ENCODE measurements at regions not wholly inside any gene's neighbourhood (a gene's known extent, or its start where the extent isn't known, plus 50 kb on each side); places are given as distances from the start of the nearest gene placed in this dataset.

- H3K27ac ChIP-seq (ENCODE audit: low read depth, low read length) = no peak overlapping the region
- H3K9me3 ChIP-seq (ENCODE audit: control insufficient read depth, insufficient read depth, low read length) = peaks cover 2% of the 10 kb centered on the region
- DNase-seq (ENCODE audit: low read depth in 4 of 6, low spot score in 6 of 6) = no peak
- H3K4me3 ChIP-seq (ENCODE audit: low read depth, low read length) = no peak overlapping the region
- no peaks in the 10 kb centered on the region for H3K27me3 ChIP-seq (ENCODE audit: control insufficient read depth, insufficient read depth, low read length)
- no CpG with 5 or more reads among the region's 3 CpGs for WGBS (ENCODE audit: insufficient coverage)
- H3K4me1 ChIP-seq (ENCODE audit: control insufficient read depth, insufficient read depth, low read length) = no peaks in the 10 kb centered on the region
- H3K36me3 ChIP-seq (ENCODE audit: control insufficient read depth, insufficient read depth, low read length) = no peaks in the 10 kb centered on the region
Observed at GRCh38 chr10:10780746-10781145, 236.9 kb upstream of the CELF2 start.

GRCh38 chr10:10782603-10783002, 235.1 kb upstream of the CELF2 start:
- WGBS (ENCODE audit: insufficient coverage) = 91% methylated on average over 3 of the region's 5 CpGs
- Histone ChIP-seq H3K27me3 (ENCODE audit: control insufficient read depth, insufficient read depth, low read length) (no peaks in the 10 kb centered on the region), H3K4me1 (ENCODE audit: control insufficient read depth, insufficient read depth, low read length) (no peaks in the 10 kb centered on the region), H3K9me3 (ENCODE audit: control insufficient read depth, insufficient read depth, low read length) (peaks cover 2% of the 10 kb centered on the region), H3K36me3 (ENCODE audit: control insufficient read depth, insufficient read depth, low read length) (no peaks in the 10 kb centered on the region), H3K4me3 (ENCODE audit: low read depth, low read length) (no peak overlapping the region), H3K27ac (ENCODE audit: low read depth, low read length) (no peak overlapping the region)
- DNase-seq (ENCODE audit: low read depth in 4 of 6, low spot score in 6 of 6) = no peak

- no peaks in the 10 kb centered on the region for H3K36me3 ChIP-seq (ENCODE audit: control insufficient read depth, insufficient read depth, low read length)
- H3K9me3 ChIP-seq (ENCODE audit: control insufficient read depth, insufficient read depth, low read length) = peaks cover 2% of the 10 kb centered on the region
- H3K4me1 ChIP-seq (ENCODE audit: control insufficient read depth, insufficient read depth, low read length) = no peaks in the 10 kb centered on the region
- no peak overlapping the region for H3K4me3 ChIP-seq (ENCODE audit: low read depth, low read length)
- no peak overlapping the region for H3K27ac ChIP-seq (ENCODE audit: low read depth, low read length)
- no peak for DNase-seq (ENCODE audit: low read depth in 4 of 6, low spot score in 6 of 6)
- no peaks in the 10 kb centered on the region for H3K27me3 ChIP-seq (ENCODE audit: control insufficient read depth, insufficient read depth, low read length)
Observed at GRCh38 chr10:10785627-10786026, 232.0 kb upstream of the CELF2 start.

GRCh38 chr10:10786109-10787090, 231.3 kb upstream of the CELF2 start:
- Histone ChIP-seq H3K27me3 (ENCODE audit: control insufficient read depth, insufficient read depth, low read length) (no peaks in the 10 kb centered on the region), H3K27ac (ENCODE audit: low read depth, low read length) (no peak overlapping the region), H3K9me3 (ENCODE audit: control insufficient read depth, insufficient read depth, low read length) (peaks cover 2% of the 10 kb centered on the region), H3K4me1 (ENCODE audit: control insufficient read depth, insufficient read depth, low read length) (no peaks in the 10 kb centered on the region), H3K36me3 (ENCODE audit: control insufficient read depth, insufficient read depth, low read length) (no peaks in the 10 kb centered on the region), H3K4me3 (ENCODE audit: low read depth, low read length) (no peak overlapping the region)
- no peak for DNase-seq (ENCODE audit: low read depth in 4 of 6, low spot score in 6 of 6)
- WGBS (ENCODE audit: insufficient coverage) = 82% methylated on average over 3 of the region's 7 CpGs

- Histone ChIP-seq H3K4me1 (ENCODE audit: control insufficient read depth, insufficient read depth, low read length) (no peaks in the 10 kb centered on the region), H3K4me3 (ENCODE audit: low read depth, low read length) (no peak overlapping the region), H3K27ac (ENCODE audit: low read depth, low read length) (no peak overlapping the region), H3K9me3 (ENCODE audit: control insufficient read depth, insufficient read depth, low read length) (peaks cover 2% of the 10 kb centered on the region), H3K27me3 (ENCODE audit: control insufficient read depth, insufficient read depth, low read length) (no peaks in the 10 kb centered on the region), H3K36me3 (ENCODE audit: control insufficient read depth, insufficient read depth, low read length) (no peaks in the 10 kb centered on the region)
- no peak for DNase-seq (ENCODE audit: low read depth in 4 of 6, low spot score in 6 of 6)
- 80% methylated on average over 1 of the region's 4 CpGs for WGBS (ENCODE audit: insufficient coverage)
Observed at GRCh38 chr10:10787586-10787985, 230.1 kb upstream of the CELF2 start.

GRCh38 chr10:10788761-10789160, 228.9 kb upstream of the CELF2 start:
- 63% methylated on average over 2 of the region's 4 CpGs for WGBS (ENCODE audit: insufficient coverage)
- no peak for DNase-seq (ENCODE audit: low read depth in 4 of 6, low spot score in 6 of 6)
- Histone ChIP-seq H3K4me1 (ENCODE audit: control insufficient read depth, insufficient read depth, low read length) (no peaks in the 10 kb centered on the region), H3K4me3 (ENCODE audit: low read depth, low read length) (no peak overlapping the region), H3K27ac (ENCODE audit: low read depth, low read length) (no peak overlapping the region), H3K27me3 (ENCODE audit: control insufficient read depth, insufficient read depth, low read length) (no peaks in the 10 kb centered on the region), H3K9me3 (ENCODE audit: control insufficient read depth, insufficient read depth, low read length) (peaks cover 2% of the 10 kb centered on the region), H3K36me3 (ENCODE audit: control insufficient read depth, insufficient read depth, low read length) (no peaks in the 10 kb centered on the region)

GRCh38 chr10:10791869-10792268, 225.8 kb upstream of the CELF2 start:
- DNase-seq (ENCODE audit: low read depth in 4 of 6, low spot score in 6 of 6) = no peak
- H3K27me3 ChIP-seq (ENCODE audit: control insufficient read depth, insufficient read depth, low read length) = no peaks in the 10 kb centered on the region
- H3K4me3 ChIP-seq (ENCODE audit: low read depth, low read length) = no peak overlapping the region
- no peaks in the 10 kb centered on the region for H3K4me1 ChIP-seq (ENCODE audit: control insufficient read depth, insufficient read depth, low read length)
- WGBS (ENCODE audit: insufficient coverage) = 90% methylated on average over 1 of the region's 3 CpGs
- no peaks in the 10 kb centered on the region for H3K9me3 ChIP-seq (ENCODE audit: control insufficient read depth, insufficient read depth, low read length)
- H3K27ac ChIP-seq (ENCODE audit: low read depth, low read length) = no peak overlapping the region
- no peaks in the 10 kb centered on the region for H3K36me3 ChIP-seq (ENCODE audit: control insufficient read depth, insufficient read depth, low read length)

- Histone ChIP-seq H3K9me3 (ENCODE audit: control insufficient read depth, insufficient read depth, low read length) (no peaks in the 10 kb centered on the region), H3K36me3 (ENCODE audit: control insufficient read depth, insufficient read depth, low read length) (no peaks in the 10 kb centered on the region), H3K4me1 (ENCODE audit: control insufficient read depth, insufficient read depth, low read length) (peaks cover 3% of the 10 kb centered on the region), H3K27ac (ENCODE audit: low read depth, low read length) (no peak overlapping the region), H3K27me3 (ENCODE audit: control insufficient read depth, insufficient read depth, low read length) (no peaks in the 10 kb centered on the region), H3K4me3 (ENCODE audit: low read depth, low read length) (no peak overlapping the region)
- DNase-seq (ENCODE audit: low read depth in 4 of 6, low spot score in 6 of 6) = peak in 4 of 6 donors; percentile 39 to 95 (median 66)
- WGBS (ENCODE audit: insufficient coverage) = 29% methylated on average over 1 of the region's 3 CpGs
Observed at GRCh38 chr10:10792681-10793080, 225.0 kb upstream of the CELF2 start.

GRCh38 chr10:10794046-10794445, 223.6 kb upstream of the CELF2 start:
- Histone ChIP-seq H3K36me3 (ENCODE audit: control insufficient read depth, insufficient read depth, low read length) (no peaks in the 10 kb centered on the region), H3K27ac (ENCODE audit: low read depth, low read length) (no peak overlapping the region), H3K27me3 (ENCODE audit: control insufficient read depth, insufficient read depth, low read length) (peaks cover 2% of the 10 kb centered on the region), H3K9me3 (ENCODE audit: control insufficient read depth, insufficient read depth, low read length) (no peaks in the 10 kb centered on the region), H3K4me1 (ENCODE audit: control insufficient read depth, insufficient read depth, low read length) (peaks cover 10% of the 10 kb centered on the region), H3K4me3 (ENCODE audit: low read depth, low read length) (no peak overlapping the region)
- peak in 1 of 6 donors; percentile 53 for DNase-seq (ENCODE audit: low read depth in 4 of 6, low spot score in 6 of 6)
- WGBS (ENCODE audit: insufficient coverage) = 71% methylated on average over 3 of the region's 8 CpGs

GRCh38 chr10:10794791-10795191, 222.9 kb upstream of the CELF2 start:
- WGBS (ENCODE audit: insufficient coverage) = 82% methylated on average over 2 of the region's 5 CpGs

More at GRCh38 chr10:10794791-10795191, 222.9 kb upstream of the CELF2 start:
- H3K4me1 ChIP-seq (ENCODE audit: control insufficient read depth, insufficient read depth, low read length) = peaks cover 10% of the 10 kb centered on the region
- no peaks in the 10 kb centered on the region for H3K36me3 ChIP-seq (ENCODE audit: control insufficient read depth, insufficient read depth, low read length)
- no peak overlapping the region for H3K27ac ChIP-seq (ENCODE audit: low read depth, low read length)
- no peak for DNase-seq (ENCODE audit: low read depth in 4 of 6, low spot score in 6 of 6)
- no peaks in the 10 kb centered on the region for H3K9me3 ChIP-seq (ENCODE audit: control insufficient read depth, insufficient read depth, low read length)
- no peak overlapping the region for H3K4me3 ChIP-seq (ENCODE audit: low read depth, low read length)
- peaks cover 2% of the 10 kb centered on the region for H3K27me3 ChIP-seq (ENCODE audit: control insufficient read depth, insufficient read depth, low read length)
